Bronchial epithelial cell (primary cell): ENCODE measurements at regions not wholly inside any gene's neighbourhood (a gene's known extent, or its start where the extent isn't known, plus 50 kb on each side); places are given as distances from the start of the nearest gene placed in this dataset.
A peak's percentile ranks its signal among the peaks of the same experiment; 100 is the strongest.

Experiments
- DNase-seq: peaks from one replicate; pipeline ENCODE4 v3.0.0-alpha.2; 2010; ENCODE audit warnings: low read depth
- FAIRE-seq: peaks from 2 replicates; lab custom pipeline; 2011; peaks lifted over from hg19 to GRCh38; lab: Jason Lieb, UNC
- H3K27me3 ChIP-seq: 2 replicates; pipeline ENCODE4 v1.5.1; 2011; ENCODE audit warnings: low read length; ENCODE audit not compliant: control insufficient read depth, insufficient read depth
- H3K36me3 ChIP-seq: 2 replicates; pipeline ENCODE4 v1.5.1; 2011; ENCODE audit warnings: low read length; ENCODE audit not compliant: control insufficient read depth, insufficient read depth
- H3K4me3 ChIP-seq: 2 replicates; pipeline ENCODE4 v1.5.1; 2011; ENCODE audit warnings: mild to moderate bottlenecking, low read depth, low read length, control low read depth
- TF ChIP-seq, protein P1 (sequence below): IDR thresholded peaks from 2 replicates; pipeline ENCODE4 v1.5.1; 2011; ENCODE audit warnings: mild to moderate bottlenecking, moderate library complexity, low read length, control low read depth, inconsistent platforms; ENCODE audit not compliant: insufficient read depth, severe bottlenecking

DNA sequence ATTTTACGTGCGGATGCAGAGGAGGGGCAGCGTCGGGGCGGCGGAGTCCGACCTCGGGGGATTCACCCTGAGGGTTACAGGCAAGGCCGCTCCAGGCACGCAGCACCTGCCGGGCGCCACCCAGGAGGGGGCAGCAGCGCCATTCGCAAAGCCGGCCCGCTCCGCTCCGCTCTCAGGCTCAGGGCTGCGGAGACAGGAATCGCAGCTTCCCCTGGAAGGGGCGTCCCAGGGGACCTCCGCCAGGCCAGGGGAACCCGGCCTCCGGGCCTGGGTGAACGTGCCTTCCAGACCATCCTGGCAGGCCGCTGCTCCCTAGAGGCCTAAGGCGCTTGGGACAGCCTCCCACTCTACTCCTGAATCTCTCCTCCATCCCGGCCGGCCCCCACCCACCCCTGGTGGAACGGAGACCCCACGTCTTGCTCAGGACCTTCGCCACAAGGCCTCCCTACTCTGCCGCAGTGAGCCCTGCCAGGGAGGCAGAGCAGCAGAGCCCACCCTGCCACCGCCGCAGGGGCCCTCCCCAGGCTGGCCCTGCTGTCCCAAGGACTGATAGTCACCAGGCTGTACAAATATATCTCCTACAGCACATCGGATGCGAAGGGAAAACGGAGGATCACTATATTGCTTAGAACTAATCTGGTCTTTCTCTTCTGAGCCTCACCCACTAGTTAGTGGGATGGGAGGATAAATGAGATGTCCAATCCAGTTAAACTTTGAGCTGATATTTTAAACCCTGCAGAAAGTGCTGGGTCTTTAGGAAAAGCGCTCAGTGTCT lies 115.0 kb downstream of the SMIM20 start:
- Histone ChIP-seq H3K36me3 (no peaks in the 10 kb centered on the region), H3K4me3 (no peak overlapping the region), H3K27me3 (peaks cover 14% of the 10 kb centered on the region)
- TF ChIP-seq, protein P1, sequence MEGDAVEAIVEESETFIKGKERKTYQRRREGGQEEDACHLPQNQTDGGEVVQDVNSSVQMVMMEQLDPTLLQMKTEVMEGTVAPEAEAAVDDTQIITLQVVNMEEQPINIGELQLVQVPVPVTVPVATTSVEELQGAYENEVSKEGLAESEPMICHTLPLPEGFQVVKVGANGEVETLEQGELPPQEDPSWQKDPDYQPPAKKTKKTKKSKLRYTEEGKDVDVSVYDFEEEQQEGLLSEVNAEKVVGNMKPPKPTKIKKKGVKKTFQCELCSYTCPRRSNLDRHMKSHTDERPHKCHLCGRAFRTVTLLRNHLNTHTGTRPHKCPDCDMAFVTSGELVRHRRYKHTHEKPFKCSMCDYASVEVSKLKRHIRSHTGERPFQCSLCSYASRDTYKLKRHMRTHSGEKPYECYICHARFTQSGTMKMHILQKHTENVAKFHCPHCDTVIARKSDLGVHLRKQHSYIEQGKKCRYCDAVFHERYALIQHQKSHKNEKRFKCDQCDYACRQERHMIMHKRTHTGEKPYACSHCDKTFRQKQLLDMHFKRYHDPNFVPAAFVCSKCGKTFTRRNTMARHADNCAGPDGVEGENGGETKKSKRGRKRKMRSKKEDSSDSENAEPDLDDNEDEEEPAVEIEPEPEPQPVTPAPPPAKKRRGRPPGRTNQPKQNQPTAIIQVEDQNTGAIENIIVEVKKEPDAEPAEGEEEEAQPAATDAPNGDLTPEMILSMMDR: peak; percentile 95
- FAIRE-seq (no peak), DNase-seq (peak; percentile 14)

DNA sequence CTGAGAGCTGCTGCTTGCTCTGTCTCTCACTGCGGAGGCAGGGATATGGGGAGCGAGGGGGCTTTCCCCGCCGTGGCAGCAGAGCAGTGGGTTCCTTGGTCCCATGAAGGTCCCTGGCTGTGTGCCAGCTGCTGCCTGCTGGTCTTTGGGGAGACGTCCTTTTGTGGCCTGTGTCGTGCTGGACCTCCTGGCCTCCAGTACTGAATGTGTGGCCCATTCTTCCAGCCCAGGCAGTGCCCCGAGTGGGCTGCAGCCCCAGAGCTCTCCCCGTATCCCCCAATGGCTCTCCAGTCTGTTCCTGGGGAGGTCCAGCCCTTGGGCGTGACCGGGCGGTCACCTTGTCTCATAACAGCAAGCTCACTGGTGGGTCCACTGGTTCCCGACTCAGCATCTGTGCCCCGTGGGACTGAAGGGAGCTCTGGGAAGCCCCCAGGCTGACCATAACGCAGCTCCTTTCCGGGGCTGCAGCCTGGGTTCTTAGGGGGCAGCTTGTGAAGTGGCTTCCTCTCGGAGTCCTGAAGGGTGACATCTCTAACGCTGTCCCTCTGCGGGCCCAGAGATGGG lies 115.6 kb downstream of the SMIM20 start:
- peaks cover 8% of the 10 kb centered on the region for H3K27me3 ChIP-seq
- TF ChIP-seq, protein P1: no peak
- DNase-seq: no peak
- FAIRE-seq: no peak
- no peaks in the 10 kb centered on the region for H3K36me3 ChIP-seq
- no peak overlapping the region for H3K4me3 ChIP-seq

DNA sequence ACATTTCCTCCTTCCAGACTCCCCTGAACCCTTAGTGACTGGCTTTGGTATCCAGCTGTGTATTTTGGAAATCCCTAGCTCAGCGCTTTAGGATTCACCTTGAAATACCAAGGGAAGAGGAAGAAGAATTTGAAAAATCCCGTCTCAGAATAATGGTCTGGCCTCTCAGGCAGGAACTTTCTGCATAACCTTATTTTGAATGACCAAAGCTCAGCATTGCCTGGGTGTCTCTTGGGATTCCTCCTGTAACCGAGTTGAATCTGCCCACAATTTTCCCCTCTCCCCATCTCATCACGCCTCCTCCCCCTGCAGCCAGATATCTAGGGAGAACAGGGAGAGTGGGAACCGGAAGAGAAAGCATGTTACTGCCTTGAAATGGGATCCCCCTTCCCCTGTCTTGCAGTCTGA lies 116.2 kb downstream of the SMIM20 start:
- Histone ChIP-seq H3K36me3 (no peaks in the 10 kb centered on the region), H3K4me3 (no peak overlapping the region), H3K27me3 (peaks cover 7% of the 10 kb centered on the region)
- TF ChIP-seq, protein P1: no peak
- FAIRE-seq (no peak), DNase-seq (no peak)

DNA sequence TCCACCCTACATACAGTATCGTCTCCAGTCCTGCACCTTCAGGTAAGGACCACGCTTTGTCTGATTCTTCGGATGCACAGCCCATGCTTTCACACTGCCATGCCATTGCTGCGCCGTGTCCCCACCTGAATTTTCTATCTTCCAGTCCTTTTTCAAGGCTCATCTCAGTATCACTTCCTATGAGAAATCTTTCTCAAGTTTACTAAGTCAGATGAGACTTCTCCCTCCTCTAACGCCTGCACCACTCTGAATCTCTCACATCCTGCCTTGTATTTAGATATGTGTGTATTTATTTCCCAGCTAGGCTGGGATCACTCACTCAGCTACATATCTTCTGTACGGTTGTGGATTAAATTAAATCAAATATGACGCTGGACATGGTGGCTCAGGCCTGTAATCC lies 116.8 kb downstream of the SMIM20 start:
- no peak for FAIRE-seq
- Histone ChIP-seq H3K27me3 (peaks cover 7% of the 10 kb centered on the region), H3K4me3 (no peak overlapping the region), H3K36me3 (no peaks in the 10 kb centered on the region)
- TF ChIP-seq, protein P1: no peak
- no peak for DNase-seq

DNA sequence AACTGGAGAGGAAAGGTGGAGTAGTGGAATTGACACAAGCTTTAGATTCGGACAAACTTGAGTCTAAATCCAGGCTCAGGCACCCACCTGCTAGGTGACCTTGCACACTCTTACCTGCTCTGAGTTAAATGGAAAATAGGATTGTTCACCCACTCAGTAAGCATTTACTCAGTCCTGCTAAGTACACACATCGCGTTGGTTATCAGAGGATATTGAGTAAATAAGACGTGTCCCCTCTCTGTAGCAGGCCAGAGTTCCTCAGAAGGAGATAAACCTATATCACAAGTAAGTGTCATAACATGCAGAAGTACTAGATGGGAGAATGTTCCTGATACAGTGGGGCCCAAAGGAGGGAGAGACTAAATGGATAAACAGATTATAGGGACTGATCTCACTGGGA lies 117.7 kb downstream of the SMIM20 start:
- peak; percentile 36 for FAIRE-seq
- Histone ChIP-seq H3K36me3 (no peaks in the 10 kb centered on the region), H3K27me3 (peaks cover 6% of the 10 kb centered on the region), H3K4me3 (no peak overlapping the region)
- TF ChIP-seq, protein P1: no peak
- DNase-seq: peak; percentile 22
